ENCODE measurements at regions not wholly inside any gene's neighbourhood (a gene's known extent, or its start where the extent isn't known, plus 50 kb on each side); places are given as distances from the start of the nearest gene placed in this dataset.

- no peaks in the 10 kb centered on the region for H3K9me3 Mint-ChIP-seq
- H3K27me3 Mint-ChIP-seq (ENCODE audit: low read depth), result peaks cover 11% of the 10 kb centered on the region
- ATAC-seq (no peak), DNase-seq (no peak)
- no peaks in the 10 kb centered on the region for H3K4me1 Mint-ChIP-seq (ENCODE audit: low read depth)
- H3K4me3 Mint-ChIP-seq, result no peak overlapping the region
- H3K36me3 Mint-ChIP-seq (ENCODE audit: insufficient read depth), result no peaks in the 10 kb centered on the region
Measured at GRCh38 chr3:150091626-150092025, 120.9 kb upstream of the PFN2 start.

- H3K9me3 Mint-ChIP-seq, result no peaks in the 10 kb centered on the region
- ATAC-seq (no peak), DNase-seq (no peak)
- H3K27me3 Mint-ChIP-seq (ENCODE audit: low read depth), result peaks cover 11% of the 10 kb centered on the region
- H3K36me3 Mint-ChIP-seq (ENCODE audit: insufficient read depth), result no peaks in the 10 kb centered on the region
- H3K4me1 Mint-ChIP-seq (ENCODE audit: low read depth), result no peaks in the 10 kb centered on the region
- no peak overlapping the region for H3K4me3 Mint-ChIP-seq
Measured at GRCh38 chr3:150090877-150091276, 120.2 kb upstream of the PFN2 start.

DNA sequence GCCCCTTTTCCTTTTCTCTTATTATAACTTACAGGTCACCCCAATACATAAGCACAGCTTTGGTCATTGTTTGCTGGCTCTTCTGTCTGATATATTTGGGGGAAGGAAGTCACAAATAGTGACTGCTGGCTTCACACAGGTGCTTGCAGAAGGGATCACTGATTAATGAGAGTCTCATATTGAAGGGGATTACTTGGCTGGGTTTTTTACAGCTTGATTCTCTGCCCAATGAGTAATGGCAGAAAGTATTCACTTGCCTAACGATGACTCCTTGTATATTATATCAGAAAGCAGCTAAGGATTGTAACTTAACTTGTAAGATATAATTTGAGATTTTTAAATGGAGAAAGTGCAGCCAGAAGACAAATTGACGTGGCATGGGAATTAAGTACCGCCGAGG is 119.3 kb upstream of the PFN2 start:
- peaks cover 8% of the 10 kb centered on the region for H3K27me3 Mint-ChIP-seq (ENCODE audit: low read depth)
- H3K9me3 Mint-ChIP-seq, result no peaks in the 10 kb centered on the region
- no peaks in the 10 kb centered on the region for H3K36me3 Mint-ChIP-seq (ENCODE audit: insufficient read depth)
- H3K4me1 Mint-ChIP-seq (ENCODE audit: low read depth), result no peaks in the 10 kb centered on the region
- H3K4me3 Mint-ChIP-seq, result no peak overlapping the region
- DNase-seq (no peak), ATAC-seq (no peak)

DNA sequence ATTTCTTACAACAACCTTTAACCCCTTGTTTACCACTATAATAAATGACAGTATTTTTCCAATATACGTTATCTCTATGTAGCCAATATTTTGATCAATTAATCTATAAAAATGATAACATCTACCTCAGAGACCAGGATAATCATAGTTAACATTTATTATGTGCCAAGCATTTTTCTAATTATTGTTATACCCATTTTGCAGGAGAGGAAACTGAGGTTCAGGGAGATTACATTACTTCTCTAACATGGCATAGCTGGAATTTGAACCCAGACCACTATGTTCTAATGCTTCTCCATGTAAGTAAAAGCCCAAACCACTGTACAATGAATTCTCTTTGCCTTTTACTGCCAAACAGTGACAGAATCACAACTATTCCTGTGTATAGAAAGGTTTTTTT is 113.4 kb upstream of the PFN2 start:
- Mint-ChIP-seq H3K9me3 (no peaks in the 10 kb centered on the region), H3K36me3 (ENCODE audit: insufficient read depth) (no peaks in the 10 kb centered on the region), H3K4me3 (no peak overlapping the region), H3K27me3 (ENCODE audit: low read depth) (peaks cover 6% of the 10 kb centered on the region), H3K4me1 (ENCODE audit: low read depth) (no peaks in the 10 kb centered on the region)
- DNase-seq (no peak), ATAC-seq (no peak)

- ATAC-seq, result no peak
- Mint-ChIP-seq H3K4me1 (ENCODE audit: low read depth) (no peaks in the 10 kb centered on the region), H3K27me3 (ENCODE audit: low read depth) (peaks cover 6% of the 10 kb centered on the region), H3K4me3 (no peak overlapping the region), H3K36me3 (ENCODE audit: insufficient read depth) (no peaks in the 10 kb centered on the region), H3K9me3 (no peaks in the 10 kb centered on the region)
- no peak for DNase-seq
Measured at GRCh38 chr3:150083655-150084042, 113.0 kb upstream of the PFN2 start.

- no peak for DNase-seq
- no peaks in the 10 kb centered on the region for H3K9me3 Mint-ChIP-seq
- peaks cover 3% of the 10 kb centered on the region for H3K27me3 Mint-ChIP-seq (ENCODE audit: low read depth)
- ATAC-seq, result no peak
- no peak overlapping the region for H3K4me3 Mint-ChIP-seq
- no peaks in the 10 kb centered on the region for H3K4me1 Mint-ChIP-seq (ENCODE audit: low read depth)
- H3K36me3 Mint-ChIP-seq (ENCODE audit: insufficient read depth), result no peaks in the 10 kb centered on the region
Measured at GRCh38 chr3:150082898-150083654, 112.4 kb upstream of the PFN2 start.

GRCh38 chr3:150081084-150081483 is 110.4 kb upstream of the PFN2 start:
- no peak overlapping the region for H3K4me3 Mint-ChIP-seq

DNA sequence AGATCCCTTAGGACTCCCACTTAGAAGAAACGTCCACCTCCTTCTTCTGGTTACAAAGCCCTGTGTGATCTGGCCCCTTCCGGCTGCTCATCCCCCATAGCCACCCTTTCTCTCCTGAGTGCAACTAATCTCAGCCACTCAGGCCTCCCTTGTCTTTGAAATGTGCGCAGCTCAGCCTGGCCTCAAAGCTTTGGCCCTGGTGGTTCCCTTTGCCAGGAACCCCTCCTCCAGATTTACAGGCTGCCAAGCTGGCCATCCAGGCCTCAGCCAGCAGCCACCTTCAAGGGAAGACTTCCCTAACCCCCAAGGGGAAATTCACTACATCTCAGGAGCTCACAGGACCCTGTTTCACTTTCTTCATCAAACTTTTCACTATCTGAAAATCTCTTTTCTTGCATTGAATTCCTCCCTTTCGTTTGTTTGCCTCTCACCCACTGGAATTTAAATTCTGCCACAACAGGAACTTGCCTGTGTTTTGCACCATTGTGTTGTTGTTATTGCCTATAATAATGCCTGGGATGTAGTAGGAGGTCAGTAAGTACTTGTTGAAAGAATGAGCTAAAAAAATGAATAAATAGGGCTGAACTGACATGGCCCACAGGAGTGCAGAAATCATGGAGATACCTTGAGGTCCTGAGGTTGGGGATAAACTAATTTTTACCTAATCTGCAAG is 109.5 kb upstream of the PFN2 start:
- Mint-ChIP-seq H3K9me3 (peaks cover 7% of the 10 kb centered on the region), H3K4me1 (ENCODE audit: low read depth) (no peaks in the 10 kb centered on the region), H3K27me3 (ENCODE audit: low read depth) (peaks cover 4% of the 10 kb centered on the region), H3K36me3 (ENCODE audit: insufficient read depth) (no peaks in the 10 kb centered on the region), H3K4me3 (no peak overlapping the region)
- DNase-seq, result no peak
- ATAC-seq, result no peak

More at GRCh38 chr3:150081084-150081483, 110.4 kb upstream of the PFN2 start:
- ATAC-seq (no peak), DNase-seq (no peak)
- Mint-ChIP-seq H3K36me3 (ENCODE audit: insufficient read depth) (no peaks in the 10 kb centered on the region), H3K27me3 (ENCODE audit: low read depth) (peaks cover 3% of the 10 kb centered on the region), H3K4me1 (ENCODE audit: low read depth) (no peaks in the 10 kb centered on the region), H3K9me3 (peaks cover 5% of the 10 kb centered on the region)

GRCh38 chr3:150079029-150079739 is 108.5 kb upstream of the PFN2 start:
- no peaks in the 10 kb centered on the region for H3K36me3 Mint-ChIP-seq (ENCODE audit: insufficient read depth)
- no peaks in the 10 kb centered on the region for H3K4me1 Mint-ChIP-seq (ENCODE audit: low read depth)
- H3K9me3 Mint-ChIP-seq, result peaks cover 7% of the 10 kb centered on the region
- no peak overlapping the region for H3K4me3 Mint-ChIP-seq
- DNase-seq (no peak), ATAC-seq (no peak)
- H3K27me3 Mint-ChIP-seq (ENCODE audit: low read depth), result peaks cover 3% of the 10 kb centered on the region

DNA sequence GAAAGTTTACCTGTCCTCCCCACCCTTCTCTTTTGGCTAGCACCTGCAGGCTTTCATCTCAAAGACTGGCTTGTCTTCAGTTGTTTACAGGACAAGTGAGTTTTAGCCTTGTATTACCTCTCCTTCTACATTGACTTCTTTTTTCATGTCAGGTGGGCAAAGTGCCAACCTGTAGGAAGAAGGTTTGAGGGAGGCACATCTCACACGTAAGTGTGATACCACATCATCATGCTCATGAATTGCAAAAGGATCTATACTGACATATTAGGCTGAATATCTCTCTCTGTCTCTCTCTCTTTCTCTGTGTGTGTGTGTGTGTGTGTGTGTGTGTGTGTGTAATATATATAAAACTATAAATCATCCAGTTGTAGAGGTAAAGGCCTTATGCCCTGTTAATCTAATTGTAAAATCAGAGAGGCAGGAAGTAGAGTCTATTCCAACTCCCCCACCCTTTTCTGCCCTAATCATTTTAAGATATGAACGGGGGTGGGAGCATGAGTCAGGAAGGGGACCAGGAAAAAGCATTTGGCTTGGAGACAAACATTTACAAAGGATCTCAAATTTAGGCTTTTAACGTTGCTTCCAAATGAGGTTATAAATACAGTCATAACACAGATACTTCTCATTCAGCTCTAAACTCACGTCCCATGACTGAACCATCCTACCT is 107.0 kb upstream of the PFN2 start:
- no peak overlapping the region for H3K4me3 Mint-ChIP-seq
- H3K36me3 Mint-ChIP-seq (ENCODE audit: insufficient read depth), result no peaks in the 10 kb centered on the region
- peaks cover 7% of the 10 kb centered on the region for H3K9me3 Mint-ChIP-seq
- DNase-seq (no peak), ATAC-seq (no peak)
- no peaks in the 10 kb centered on the region for H3K4me1 Mint-ChIP-seq (ENCODE audit: low read depth)
- peaks cover 9% of the 10 kb centered on the region for H3K27me3 Mint-ChIP-seq (ENCODE audit: low read depth)

GRCh38 chr3:150077107-150077506 is 106.4 kb upstream of the PFN2 start:
- no peaks in the 10 kb centered on the region for H3K4me1 Mint-ChIP-seq (ENCODE audit: low read depth)
- no peak overlapping the region for H3K4me3 Mint-ChIP-seq
- H3K9me3 Mint-ChIP-seq, result peaks cover 7% of the 10 kb centered on the region
- H3K27me3 Mint-ChIP-seq (ENCODE audit: low read depth), result peaks cover 9% of the 10 kb centered on the region
- DNase-seq (no peak), ATAC-seq (no peak)
- no peaks in the 10 kb centered on the region for H3K36me3 Mint-ChIP-seq (ENCODE audit: insufficient read depth)

- H3K4me1 Mint-ChIP-seq (ENCODE audit: low read depth), result no peaks in the 10 kb centered on the region
- H3K9me3 Mint-ChIP-seq, result peaks cover 7% of the 10 kb centered on the region
- no peaks in the 10 kb centered on the region for H3K36me3 Mint-ChIP-seq (ENCODE audit: insufficient read depth)
- DNase-seq (no peak), ATAC-seq (no peak)
- H3K27me3 Mint-ChIP-seq (ENCODE audit: low read depth), result peaks cover 9% of the 10 kb centered on the region
- no peak overlapping the region for H3K4me3 Mint-ChIP-seq
Measured at GRCh38 chr3:150076443-150076842, 105.7 kb upstream of the PFN2 start.

GRCh38 chr3:150075417-150075865 is 104.7 kb upstream of the PFN2 start:
- no peak for ATAC-seq
- Mint-ChIP-seq H3K4me1 (ENCODE audit: low read depth) (no peaks in the 10 kb centered on the region), H3K36me3 (ENCODE audit: insufficient read depth) (no peaks in the 10 kb centered on the region), H3K9me3 (peaks cover 7% of the 10 kb centered on the region), H3K4me3 (no peak overlapping the region), H3K27me3 (ENCODE audit: low read depth) (peaks cover 9% of the 10 kb centered on the region)
- no peak for DNase-seq

DNA sequence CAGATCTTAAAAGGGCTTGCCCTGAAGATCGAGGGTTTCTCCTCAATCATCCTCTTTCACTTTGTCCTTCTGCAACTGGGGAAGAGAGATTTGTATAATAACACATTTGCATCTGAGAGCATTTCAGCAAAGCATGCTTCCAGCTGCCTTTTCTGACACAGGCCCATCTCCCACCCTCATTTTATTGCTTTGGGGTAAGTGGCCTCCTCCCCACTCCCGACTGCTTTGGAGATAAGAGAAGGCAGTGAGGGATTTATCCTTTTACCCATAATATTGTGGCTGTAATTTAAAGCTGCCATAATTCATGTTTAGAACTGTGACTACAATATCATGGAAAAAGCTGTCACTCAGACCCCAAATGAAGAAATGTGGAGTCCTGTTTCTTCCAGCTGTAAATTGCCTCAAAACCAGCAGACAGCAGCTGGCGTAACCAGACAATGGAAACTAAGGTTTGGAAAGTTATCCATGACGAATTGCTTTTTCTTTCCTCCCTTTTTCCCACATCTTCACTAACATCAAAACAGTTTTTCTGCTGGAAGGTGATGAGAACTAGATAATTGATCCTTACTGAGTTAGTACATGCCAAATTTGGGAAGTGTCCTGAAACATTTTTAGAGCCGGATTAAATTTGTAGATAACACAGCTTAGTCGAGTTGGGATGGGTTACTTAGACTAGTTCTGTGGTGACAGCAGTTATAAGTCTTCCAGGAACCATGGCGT is 104.2 kb upstream of the PFN2 start:
- ATAC-seq (no peak), DNase-seq (no peak)
- H3K9me3 Mint-ChIP-seq, result peaks cover 7% of the 10 kb centered on the region
- no peaks in the 10 kb centered on the region for H3K36me3 Mint-ChIP-seq (ENCODE audit: insufficient read depth)
- no peak overlapping the region for H3K4me3 Mint-ChIP-seq
- H3K4me1 Mint-ChIP-seq (ENCODE audit: low read depth), result no peaks in the 10 kb centered on the region
- H3K27me3 Mint-ChIP-seq (ENCODE audit: low read depth), result peaks cover 9% of the 10 kb centered on the region
